ENCODE measurements at regions not wholly inside any gene's neighbourhood (a gene's known extent, or its start where the extent isn't known, plus 50 kb on each side); places are given as distances from the start of the nearest gene placed in this dataset.
"Not testable (repeated sequence)": the region's sequence is repeated elsewhere in the genome, so short reads cannot be mapped to it uniquely, and the experiment has no call there.

DNA sequence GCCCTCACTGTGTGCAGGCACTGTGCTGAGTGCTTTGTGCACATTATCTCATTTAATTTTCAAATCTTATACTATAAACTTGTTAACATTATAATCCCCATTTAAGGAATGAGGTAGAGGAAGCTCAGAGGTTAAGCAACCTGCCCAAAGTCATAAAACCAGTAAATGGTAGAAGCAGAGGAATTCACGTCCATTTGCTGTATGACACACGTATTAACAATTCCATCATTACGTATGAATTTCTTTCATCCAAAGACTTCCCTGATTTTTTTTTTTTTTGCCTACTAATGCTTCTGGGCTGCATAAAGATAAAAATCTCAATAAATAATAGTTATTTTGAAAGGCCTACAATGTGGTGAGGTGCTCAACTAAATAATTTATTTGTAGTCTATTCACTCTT lies 64.5 kb upstream of the H2AZ1 start:
- Mint-ChIP-seq H3K36me3 (ENCODE audit: low read depth) (no peaks in the 10 kb centered on the region), H3K27ac (no peak overlapping the region), H3K9me3 (no peaks in the 10 kb centered on the region), H3K4me1 (ENCODE audit: low read depth) (peaks cover 7% of the 10 kb centered on the region), H3K27me3 (ENCODE audit: insufficient read depth) (no peaks in the 10 kb centered on the region), H3K4me3 (no peak overlapping the region)
- DNase-seq (ENCODE audit: low spot score) = no peak
- intact Hi-C loops (cut with micrococcal nuclease) = no loop called here

DNA sequence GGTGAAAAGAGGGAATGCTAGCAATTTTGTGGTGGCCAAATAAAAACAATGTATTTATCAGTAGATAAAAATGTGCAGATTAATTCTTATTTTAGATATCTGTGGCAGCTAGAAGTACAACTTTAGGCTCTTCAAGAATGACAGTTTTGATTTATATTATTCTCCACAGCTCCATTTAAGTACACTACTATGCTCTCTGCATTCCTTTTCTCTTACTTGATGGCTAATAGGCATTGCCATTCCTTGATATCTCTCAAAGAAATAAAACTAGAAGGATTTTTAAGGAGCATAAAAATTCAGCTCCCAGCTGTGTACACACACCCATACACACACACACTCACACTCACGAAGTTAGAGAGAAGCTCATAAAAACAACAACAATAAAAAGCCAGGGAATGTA lies 59.4 kb upstream of the H2AZ1 start:
- intact Hi-C loops (cut with micrococcal nuclease) = no loop called here
- H3K27me3 Mint-ChIP-seq (ENCODE audit: insufficient read depth) = peaks cover 4% of the 10 kb centered on the region

DNA sequence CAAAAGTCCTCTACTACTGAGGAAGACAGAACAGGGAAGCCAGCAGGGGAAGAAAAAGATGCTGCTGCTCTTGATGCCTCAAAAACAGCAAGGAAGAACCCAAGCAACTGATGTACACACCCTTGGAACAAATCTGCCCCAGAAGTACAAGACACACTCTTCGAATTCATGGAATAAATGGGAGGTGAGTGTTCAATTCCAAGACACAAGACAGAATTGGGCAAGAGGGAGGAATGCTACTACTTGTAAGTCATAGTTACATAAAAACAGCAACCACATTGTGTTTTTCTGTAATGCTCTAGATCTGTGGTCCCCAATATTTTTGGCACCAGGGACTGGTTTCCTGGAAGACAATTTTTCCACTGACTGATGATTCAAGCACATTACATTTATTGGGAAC lies 58.0 kb upstream of the H2AZ1 start:
- Mint-ChIP-seq H3K36me3 (ENCODE audit: low read depth) (no peaks in the 10 kb centered on the region), H3K4me1 (ENCODE audit: low read depth) (no peaks in the 10 kb centered on the region), H3K27ac (no peak overlapping the region), H3K4me3 (no peak overlapping the region), H3K27me3 (ENCODE audit: insufficient read depth) (peaks cover 4% of the 10 kb centered on the region), H3K9me3 (no peaks in the 10 kb centered on the region)
- no peak for DNase-seq (ENCODE audit: low spot score)
- intact Hi-C loops (cut with micrococcal nuclease) = no loop called here

More for the DNA sequence above, 59.4 kb upstream of the H2AZ1 start:
- no peak overlapping the region for H3K27ac Mint-ChIP-seq
- H3K36me3 Mint-ChIP-seq (ENCODE audit: low read depth) = no peaks in the 10 kb centered on the region
- H3K4me3 Mint-ChIP-seq = no peak overlapping the region
- no peaks in the 10 kb centered on the region for H3K4me1 Mint-ChIP-seq (ENCODE audit: low read depth)
- DNase-seq (ENCODE audit: low spot score) = no peak
- H3K9me3 Mint-ChIP-seq = no peaks in the 10 kb centered on the region

DNA sequence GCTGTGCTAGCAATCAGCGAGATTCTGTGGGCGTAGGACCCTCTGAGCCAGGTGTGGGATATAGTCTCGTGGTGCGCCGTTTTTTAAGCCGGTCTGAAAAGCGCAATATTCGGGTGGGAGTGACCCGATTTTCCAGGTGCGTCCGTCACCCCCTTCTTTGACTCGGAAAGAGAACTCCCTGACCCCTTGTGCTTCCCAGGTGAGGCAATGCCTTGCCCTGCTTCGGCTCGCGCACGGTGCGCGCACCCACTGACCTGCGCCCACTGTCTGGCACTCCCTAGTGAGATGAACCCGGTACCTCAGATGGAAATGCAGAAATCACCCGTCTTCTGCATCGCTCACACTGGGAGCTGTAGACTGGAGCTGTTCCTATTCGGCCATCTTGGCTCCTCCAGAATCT lies 56.1 kb upstream of the H2AZ1 start:
- not testable (repeated sequence) for DNase-seq (ENCODE audit: low spot score); H3K27ac Mint-ChIP-seq

More for the DNA sequence above, 56.1 kb upstream of the H2AZ1 start:
- H3K36me3 Mint-ChIP-seq (ENCODE audit: low read depth); H3K4me1 Mint-ChIP-seq (ENCODE audit: low read depth); H3K4me3 Mint-ChIP-seq; H3K9me3 Mint-ChIP-seq; intact Hi-C loops (cut with micrococcal nuclease); H3K27me3 Mint-ChIP-seq (ENCODE audit: insufficient read depth): not testable (repeated sequence)

Data from activated T-helper 1 cell treated with anti-CD3 and anti-CD28 coated beads, Interleukin-12 subunit alpha, Interleukin-12 subunit beta, Interleukin-2, Interleukin-4 antibody, amounts not matched to agents 30 ng/mL and 10 ng/mL and 1 ng/mL, durations not matched to agents 14 hours and 24 hours and 36 hours (primary cell).